ENCODE measurements at regions not wholly inside any gene's neighbourhood (a gene's known extent, or its start where the extent isn't known, plus 50 kb on each side); places are given as distances from the start of the nearest gene placed in this dataset.

DNA sequence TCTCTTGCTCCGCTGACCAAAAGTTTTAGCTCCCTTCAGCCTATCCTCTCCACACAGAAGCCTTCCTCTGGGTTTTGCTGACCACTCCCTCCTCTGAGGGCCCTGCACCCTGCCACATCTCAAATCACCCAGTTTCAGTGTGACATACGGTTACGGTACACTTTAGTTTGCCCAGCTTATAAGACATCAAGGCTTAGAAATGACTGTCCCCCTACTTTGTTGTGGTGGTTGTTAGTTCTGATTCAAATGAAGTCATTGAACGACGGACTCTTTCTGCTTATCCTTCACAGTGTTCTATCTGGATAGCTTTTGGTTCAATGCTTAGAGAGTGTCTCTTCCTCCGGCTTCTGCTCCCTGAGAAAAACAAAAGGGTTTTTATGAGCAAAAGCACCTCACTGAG lies 68.0 kb upstream of the NDUFB4 start:
- H3K4me1 ChIP-seq (ENCODE audit: control insufficient read depth in 1 of 2, insufficient read depth in 2 of 2, low read depth in 1 of 2, low read length in 1 of 2), result peaks cover 0 to 2% of the 10 kb centered on the region in 2 experiments; a peak in 2 of 4 replicates
- ChIA-PET POLR2A (no interaction called here), CTCF (interaction anchor here (0.9 to 1.1 kb wide), 3 partner anchors 30 to 283 kb away, joined by 3 read pairs; no protein-coding TSS in a partner anchor)
- H3F3A ChIP-seq (replicated peaks; ENCODE audit: insufficient read depth), result no peaks in the 10 kb centered on the region
- no peaks in the 10 kb centered on the region for H4K20me1 ChIP-seq (ENCODE audit: insufficient read depth)
- H3K4me3 ChIP-seq (ENCODE audit: low read depth in 2 of 2, low read length in 1 of 2), result no peak overlapping the region
- H2AFZ ChIP-seq (ENCODE audit: low read depth), result no peak overlapping the region
- no peaks in the 10 kb centered on the region for H3K79me2 ChIP-seq (ENCODE audit: insufficient read depth)
- H3K9ac ChIP-seq, result no peak overlapping the region
- no peak for DNase-seq
- 94% methylated on average over 6 of the region's 6 CpGs for WGBS (ENCODE audit: low lambda C conversion rate)
- H3K9me2 ChIP-seq, result 0 out of 2 replicates have a peak, but pooled peaks cover 4% of the 10 kb centered on the region
- TF ChIP-seq FOXM1 (IDR thresholded peaks at IDR 0.05; ENCODE audit: low read depth) (no peak), TAF1 (IDR thresholded peaks at IDR 0.05; ENCODE audit: borderline replicate concordance, low read depth, low read length) (no peak)
- H3K9me3 ChIP-seq, result peaks cover 11% of the 10 kb centered on the region; the same call in 1 of the 2 replicates
- no peak overlapping the region for H3K27ac ChIP-seq (ENCODE audit: low read depth in 2 of 2, low read length in 1 of 2)
- H3K27me3 ChIP-seq (ENCODE audit: insufficient read depth), result no peaks in the 10 kb centered on the region
- H3K4me2 ChIP-seq, result no peak overlapping the region
- no peaks in the 10 kb centered on the region for H3K36me3 ChIP-seq (replicated peaks in 1 of 2; ENCODE audit: control insufficient read depth in 1 of 2, insufficient read depth in 2 of 2, low read length in 1 of 2)

DNA sequence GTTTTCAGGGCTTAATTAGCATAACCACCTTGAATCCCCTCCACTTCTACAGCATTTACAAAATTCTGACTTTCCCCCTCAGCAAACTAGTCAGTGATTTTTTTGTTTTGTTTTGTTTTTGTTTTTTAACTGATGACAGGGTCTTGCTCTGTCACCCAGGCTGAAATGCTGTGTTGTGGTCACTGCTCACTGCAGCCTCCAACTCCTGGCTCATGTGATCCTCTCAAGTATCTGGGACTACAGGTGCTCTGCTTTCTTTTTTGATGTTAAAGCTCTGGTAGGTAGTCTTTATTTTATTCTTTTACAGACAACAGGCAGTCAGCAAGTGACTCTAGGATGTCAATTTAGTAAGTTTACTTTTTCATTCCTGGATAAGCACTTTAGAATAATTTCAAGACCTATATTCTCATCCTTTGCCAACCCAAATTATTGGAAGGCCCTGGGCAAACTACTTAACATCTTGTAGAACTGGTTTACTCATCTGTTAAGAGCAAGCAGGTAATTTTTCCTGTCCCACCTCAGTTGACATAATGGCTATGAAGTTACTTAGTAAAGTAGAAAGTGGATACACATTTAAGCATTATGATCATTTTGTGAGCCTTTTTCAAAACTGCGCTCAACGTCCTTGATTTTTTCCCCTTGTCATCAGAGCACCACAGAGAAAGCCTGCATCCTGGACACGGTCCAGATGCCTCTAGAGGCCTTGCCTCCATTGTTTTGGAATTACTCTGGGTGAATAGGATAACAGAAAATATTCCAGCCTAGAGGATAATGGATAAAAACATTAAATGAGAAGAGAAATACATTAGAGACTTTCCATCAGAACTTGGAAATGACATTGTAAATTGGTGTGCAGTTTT lies 69.9 kb upstream of the NDUFB4 start:
- no peaks in the 10 kb centered on the region for H3K36me3 ChIP-seq (replicated peaks in 1 of 2; ENCODE audit: control insufficient read depth in 1 of 2, insufficient read depth in 2 of 2, low read length in 1 of 2)
- no peaks in the 10 kb centered on the region for H4K20me1 ChIP-seq (ENCODE audit: insufficient read depth)
- no peaks in the 10 kb centered on the region for H3K79me2 ChIP-seq (ENCODE audit: insufficient read depth)
- ChIA-PET POLR2A (no interaction called here), CTCF (interaction anchor here (1.2 to 1.6 kb wide), 3 partner anchors 9 to 51 kb away, joined by 3 read pairs; no protein-coding TSS in a partner anchor)
- H3K27ac ChIP-seq (ENCODE audit: low read depth in 2 of 2, low read length in 1 of 2), result no peak overlapping the region; a peak in 1 of 4 replicates
- H3K4me1 ChIP-seq (ENCODE audit: control insufficient read depth in 1 of 2, insufficient read depth in 2 of 2, low read depth in 1 of 2, low read length in 1 of 2), result peaks cover 0 to 2% of the 10 kb centered on the region in 2 experiments; a peak in 2 of 4 replicates
- WGBS (ENCODE audit: low lambda C conversion rate), result 79% methylated on average over 3 of the region's 3 CpGs
- no peaks in the 10 kb centered on the region for H3K9me2 ChIP-seq
- DNase-seq, result no peak
- TF ChIP-seq, protein P1, sequence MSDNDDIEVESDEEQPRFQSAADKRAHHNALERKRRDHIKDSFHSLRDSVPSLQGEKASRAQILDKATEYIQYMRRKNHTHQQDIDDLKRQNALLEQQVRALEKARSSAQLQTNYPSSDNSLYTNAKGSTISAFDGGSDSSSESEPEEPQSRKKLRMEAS (IDR thresholded peaks at IDR 0.05; ENCODE audit: low read depth), result no peak
- TF ChIP-seq, protein P2, sequence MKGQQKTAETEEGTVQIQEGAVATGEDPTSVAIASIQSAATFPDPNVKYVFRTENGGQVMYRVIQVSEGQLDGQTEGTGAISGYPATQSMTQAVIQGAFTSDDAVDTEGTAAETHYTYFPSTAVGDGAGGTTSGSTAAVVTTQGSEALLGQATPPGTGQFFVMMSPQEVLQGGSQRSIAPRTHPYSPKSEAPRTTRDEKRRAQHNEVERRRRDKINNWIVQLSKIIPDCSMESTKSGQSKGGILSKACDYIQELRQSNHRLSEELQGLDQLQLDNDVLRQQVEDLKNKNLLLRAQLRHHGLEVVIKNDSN (IDR thresholded peaks at IDR 0.05; ENCODE audit: borderline replicate concordance, low read depth), result no peak
- TF ChIP-seq, protein P3, sequence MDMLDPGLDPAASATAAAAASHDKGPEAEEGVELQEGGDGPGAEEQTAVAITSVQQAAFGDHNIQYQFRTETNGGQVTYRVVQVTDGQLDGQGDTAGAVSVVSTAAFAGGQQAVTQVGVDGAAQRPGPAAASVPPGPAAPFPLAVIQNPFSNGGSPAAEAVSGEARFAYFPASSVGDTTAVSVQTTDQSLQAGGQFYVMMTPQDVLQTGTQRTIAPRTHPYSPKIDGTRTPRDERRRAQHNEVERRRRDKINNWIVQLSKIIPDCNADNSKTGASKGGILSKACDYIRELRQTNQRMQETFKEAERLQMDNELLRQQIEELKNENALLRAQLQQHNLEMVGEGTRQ (IDR thresholded peaks at IDR 0.05; ENCODE audit: borderline replicate concordance, low read depth, low read length), result no peak
- TF ChIP-seq, protein P4, sequence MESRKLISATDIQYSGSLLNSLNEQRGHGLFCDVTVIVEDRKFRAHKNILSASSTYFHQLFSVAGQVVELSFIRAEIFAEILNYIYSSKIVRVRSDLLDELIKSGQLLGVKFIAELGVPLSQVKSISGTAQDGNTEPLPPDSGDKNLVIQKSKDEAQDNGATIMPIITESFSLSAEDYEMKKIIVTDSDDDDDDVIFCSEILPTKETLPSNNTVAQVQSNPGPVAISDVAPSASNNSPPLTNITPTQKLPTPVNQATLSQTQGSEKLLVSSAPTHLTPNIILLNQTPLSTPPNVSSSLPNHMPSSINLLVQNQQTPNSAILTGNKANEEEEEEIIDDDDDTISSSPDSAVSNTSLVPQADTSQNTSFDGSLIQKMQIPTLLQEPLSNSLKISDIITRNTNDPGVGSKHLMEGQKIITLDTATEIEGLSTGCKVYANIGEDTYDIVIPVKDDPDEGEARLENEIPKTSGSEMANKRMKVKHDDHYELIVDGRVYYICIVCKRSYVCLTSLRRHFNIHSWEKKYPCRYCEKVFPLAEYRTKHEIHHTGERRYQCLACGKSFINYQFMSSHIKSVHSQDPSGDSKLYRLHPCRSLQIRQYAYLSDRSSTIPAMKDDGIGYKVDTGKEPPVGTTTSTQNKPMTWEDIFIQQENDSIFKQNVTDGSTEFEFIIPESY (IDR thresholded peaks at IDR 0.05; ENCODE audit: borderline replicate concordance, low read depth), result no peak
- TF ChIP-seq, protein P5, sequence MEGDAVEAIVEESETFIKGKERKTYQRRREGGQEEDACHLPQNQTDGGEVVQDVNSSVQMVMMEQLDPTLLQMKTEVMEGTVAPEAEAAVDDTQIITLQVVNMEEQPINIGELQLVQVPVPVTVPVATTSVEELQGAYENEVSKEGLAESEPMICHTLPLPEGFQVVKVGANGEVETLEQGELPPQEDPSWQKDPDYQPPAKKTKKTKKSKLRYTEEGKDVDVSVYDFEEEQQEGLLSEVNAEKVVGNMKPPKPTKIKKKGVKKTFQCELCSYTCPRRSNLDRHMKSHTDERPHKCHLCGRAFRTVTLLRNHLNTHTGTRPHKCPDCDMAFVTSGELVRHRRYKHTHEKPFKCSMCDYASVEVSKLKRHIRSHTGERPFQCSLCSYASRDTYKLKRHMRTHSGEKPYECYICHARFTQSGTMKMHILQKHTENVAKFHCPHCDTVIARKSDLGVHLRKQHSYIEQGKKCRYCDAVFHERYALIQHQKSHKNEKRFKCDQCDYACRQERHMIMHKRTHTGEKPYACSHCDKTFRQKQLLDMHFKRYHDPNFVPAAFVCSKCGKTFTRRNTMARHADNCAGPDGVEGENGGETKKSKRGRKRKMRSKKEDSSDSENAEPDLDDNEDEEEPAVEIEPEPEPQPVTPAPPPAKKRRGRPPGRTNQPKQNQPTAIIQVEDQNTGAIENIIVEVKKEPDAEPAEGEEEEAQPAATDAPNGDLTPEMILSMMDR (IDR thresholded peaks at IDR 0.05), result no peak
- TF ChIP-seq REST (IDR thresholded peaks at IDR 0.05; ENCODE audit: low read depth, low read length) (no peak), ELF1 (IDR thresholded peaks at IDR 0.05) (no peak), FOSL2 (IDR thresholded peaks at IDR 0.05; ENCODE audit: borderline replicate concordance, low read depth) (no peak), NRF1 (IDR thresholded peaks at IDR 0.05; ENCODE audit: low read depth, low read length) (no peak), RXRA (IDR thresholded peaks at IDR 0.05; ENCODE audit: borderline replicate concordance, low read depth) (no peak), SMC3 (IDR thresholded peaks at IDR 0.05; ENCODE audit: low read depth, low read length) (no peak), EZH2phosphoT487 (IDR thresholded peaks at IDR 0.05; ENCODE audit: borderline replicate concordance, low read depth) (no peak), NFIC (IDR thresholded peaks at IDR 0.05; ENCODE audit: borderline replicate concordance) (no peak)
- no peaks in the 10 kb centered on the region for H3K27me3 ChIP-seq (ENCODE audit: insufficient read depth)
- no peaks in the 10 kb centered on the region for H3F3A ChIP-seq (replicated peaks; ENCODE audit: insufficient read depth)
- no peak overlapping the region for H3K4me2 ChIP-seq
- H3K4me3 ChIP-seq (ENCODE audit: low read depth in 2 of 2, low read length in 1 of 2), result no peak overlapping the region
- H2AFZ ChIP-seq (ENCODE audit: low read depth), result no peak overlapping the region
- no peaks in the 10 kb centered on the region for H3K9me3 ChIP-seq
- H3K9ac ChIP-seq, result no peak overlapping the region
